Pons (tissue), 1 donor: ENCODE measurements at regions not wholly inside any gene's neighbourhood (a gene's known extent, or its start where the extent isn't known, plus 50 kb on each side); places are given as distances from the start of the nearest gene placed in this dataset.
A peak's percentile ranks its signal among the peaks of the same experiment; 100 is the strongest.
"Not testable (repeated sequence)": the region's sequence is repeated elsewhere in the genome, so short reads cannot be mapped to it uniquely, and the experiment has no call there.

Experiments
- DNase-seq: peaks from one replicate; pipeline ENCODE4 v3.0.0-alpha.2; 2016; ENCODE audit warnings: low spot score

- DNase-seq, result no peak
These were observed 115.1 kb downstream of the KCNRG start for GRCh38 chr13:50130123-50130946.

- no peak for DNase-seq
These were observed 117.0 kb downstream of the KCNRG start for GRCh38 chr13:50131920-50132903.

- DNase-seq, result no peak
These were observed 117.7 kb downstream of the KCNRG start for GRCh38 chr13:50132904-50133357.

DNA sequence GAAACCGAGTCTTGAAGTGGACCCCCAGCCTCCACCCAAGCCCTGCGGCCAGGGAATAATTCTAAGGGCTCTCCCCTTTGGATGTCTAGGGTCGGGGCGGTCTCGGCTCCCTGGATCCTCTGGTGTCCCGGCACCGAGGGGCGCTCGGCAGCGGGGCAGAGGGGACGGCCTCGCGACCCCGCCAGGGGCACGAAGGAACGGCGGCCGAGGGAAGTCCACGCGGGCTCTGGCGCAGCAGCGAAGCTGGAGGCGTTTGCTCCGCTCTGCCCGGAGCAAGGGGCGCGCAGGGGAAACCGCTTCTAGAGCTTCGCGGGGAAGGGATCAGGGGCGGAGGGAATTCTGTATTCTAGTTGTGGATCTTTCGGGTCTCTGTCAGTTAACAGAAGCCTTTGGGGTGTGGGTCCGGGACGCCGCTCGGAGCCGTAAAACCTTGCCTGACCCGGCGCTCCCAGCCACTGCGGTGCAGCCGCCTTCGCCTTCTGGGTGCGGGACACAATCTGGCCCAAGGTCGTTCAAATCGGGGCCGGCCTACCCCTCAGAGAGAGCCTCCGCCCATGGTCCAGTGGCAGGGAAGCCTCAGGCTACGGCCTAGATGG is 118.2 kb downstream of the KCNRG start:
- DNase-seq, result no peak

DNA sequence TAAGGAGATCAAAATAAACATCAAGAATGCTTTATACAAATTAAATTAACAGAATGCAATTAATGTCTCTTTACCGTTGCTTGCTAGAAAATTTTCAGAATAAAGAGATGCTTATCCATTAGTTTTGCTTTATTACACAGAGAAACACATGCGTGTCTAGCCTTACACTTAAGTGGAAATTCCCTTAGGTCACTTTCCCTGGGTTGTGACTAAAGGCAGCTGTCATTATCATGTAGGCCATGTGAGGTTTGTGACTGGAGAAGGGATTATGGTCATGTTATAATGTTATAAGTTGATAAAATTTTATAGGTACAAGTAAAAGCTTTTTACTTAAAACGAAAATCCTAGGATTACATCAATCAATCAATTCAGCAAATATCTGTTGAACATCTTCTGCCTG is 121.0 kb downstream of the KCNRG start:
- no peak for DNase-seq

GRCh38 chr13:50136678-50137077 is 121.4 kb downstream of the KCNRG start:
- no peak for DNase-seq

GRCh38 chr13:50139435-50139934 is 124.2 kb downstream of the KCNRG start:
- DNase-seq, result not testable (repeated sequence)

- DNase-seq, result no peak
These were observed 124.9 kb downstream of the KCNRG start for GRCh38 chr13:50140153-50140552.

DNA sequence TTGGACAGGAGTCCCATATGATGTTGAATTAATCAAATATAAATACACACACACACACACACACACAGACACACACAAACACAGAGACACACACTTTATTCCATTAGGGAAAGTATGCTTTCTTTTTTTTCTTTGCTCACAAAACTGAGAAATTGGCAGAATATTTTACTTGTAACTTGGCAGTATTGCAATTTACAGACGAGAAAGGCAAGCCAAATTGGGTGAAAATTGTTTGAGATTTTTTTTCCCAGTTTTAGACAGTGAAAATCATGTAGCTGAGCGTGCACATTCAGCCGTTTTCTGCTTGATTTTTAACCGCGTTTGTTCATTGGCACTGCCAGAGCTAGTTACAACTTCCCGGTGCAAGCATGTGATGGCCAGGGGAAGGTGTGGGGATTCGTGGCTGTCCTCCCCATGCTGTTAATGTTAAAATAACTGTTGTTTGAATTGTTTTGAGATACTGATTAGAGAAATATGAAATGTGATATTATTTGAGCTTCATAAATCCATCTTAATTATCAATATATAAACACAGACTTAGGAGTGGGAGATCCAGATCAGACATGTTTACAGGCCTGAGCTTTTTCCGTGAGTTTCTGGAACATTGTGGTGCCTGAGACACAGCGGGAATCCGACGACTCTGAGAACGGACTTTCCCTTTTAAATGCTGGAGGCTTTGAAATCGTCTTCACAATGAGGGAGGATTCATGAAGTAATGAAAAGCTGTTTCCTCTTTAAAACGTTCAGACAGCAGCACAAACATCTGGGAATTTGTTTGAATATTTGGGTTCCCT is 125.5 kb downstream of the KCNRG start:
- DNase-seq, result no peak

GRCh38 chr13:50141375-50141975 is 126.2 kb downstream of the KCNRG start:
- DNase-seq, result no peak

- no peak for DNase-seq
These were observed 129.3 kb downstream of the KCNRG start for GRCh38 chr13:50144246-50145160.

GRCh38 chr13:50149214-50149613 is 134.0 kb downstream of the KCNRG start:
- no peak for DNase-seq

GRCh38 chr13:50149932-50150331 is 134.7 kb downstream of the KCNRG start:
- no peak for DNase-seq

- no peak for DNase-seq
These were observed 137.0 kb downstream of the KCNRG start for GRCh38 chr13:50152224-50152623.

GRCh38 chr13:50152655-50153309 is 137.5 kb downstream of the KCNRG start:
- peak; percentile 59 for DNase-seq

DNA sequence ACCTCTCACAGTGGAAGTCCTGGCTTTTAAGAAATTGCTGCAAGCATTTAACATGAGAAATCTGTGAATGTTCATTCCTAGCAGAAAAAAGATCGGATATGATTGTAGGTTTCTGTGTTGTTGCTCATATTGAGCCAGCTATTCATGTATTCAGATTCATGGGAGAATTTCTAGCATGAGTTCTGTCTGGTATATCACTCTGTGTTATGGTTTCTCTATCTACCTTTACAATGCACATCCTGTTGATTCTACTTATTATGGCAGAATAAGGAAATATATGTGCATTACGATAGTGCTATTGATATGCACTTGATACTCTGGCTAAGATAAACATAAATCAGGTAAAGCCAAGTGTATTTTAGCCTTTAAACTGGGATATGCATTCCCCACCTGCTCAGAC is 138.2 kb downstream of the KCNRG start:
- no peak for DNase-seq

- DNase-seq, result peak; percentile 33
These were observed 138.6 kb downstream of the KCNRG start for GRCh38 chr13:50153876-50154275.

DNA sequence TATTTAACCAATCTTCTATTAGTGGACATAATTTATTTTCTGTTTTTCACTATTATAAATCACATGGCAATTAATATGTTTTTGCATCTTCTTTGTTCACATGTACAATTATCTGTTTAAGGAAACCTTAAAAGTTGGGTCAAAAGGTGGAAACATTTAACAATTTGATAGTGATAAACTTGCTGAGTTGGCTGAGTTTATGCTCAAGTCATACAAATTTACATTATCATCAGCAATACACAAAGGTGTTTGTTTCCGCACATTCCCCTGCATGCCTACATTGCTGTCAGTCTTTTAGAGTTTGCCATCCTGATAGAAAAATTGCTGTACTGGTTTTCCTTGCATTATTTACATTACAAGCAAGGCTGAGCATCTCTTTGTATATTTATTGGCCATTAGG is 139.5 kb downstream of the KCNRG start:
- no peak for DNase-seq

DNA sequence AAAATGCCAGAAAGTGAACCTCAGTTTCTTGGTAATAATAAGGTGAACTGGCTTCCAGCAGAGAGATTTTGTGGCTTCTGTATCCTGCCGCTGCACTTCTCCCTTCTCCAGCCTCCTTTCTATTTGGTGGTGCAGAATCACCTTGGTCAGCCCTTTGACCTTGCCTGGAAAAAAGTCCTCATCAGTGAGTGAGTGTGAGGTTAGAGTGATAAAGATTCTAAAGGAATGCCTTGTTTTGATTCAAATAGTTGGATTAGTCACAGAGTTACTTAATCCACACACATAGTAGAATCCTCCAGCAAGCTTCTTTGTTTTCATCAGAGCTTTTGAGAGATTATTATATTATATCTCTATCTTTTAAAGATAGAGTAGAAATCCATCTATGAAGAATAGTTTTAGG is 140.9 kb downstream of the KCNRG start:
- DNase-seq, result no peak
